Upper lobe of left lung (tissue), 4 donors: ENCODE measurements at regions not wholly inside any gene's neighbourhood (a gene's known extent, or its start where the extent isn't known, plus 50 kb on each side); places are given as distances from the start of the nearest gene placed in this dataset.

Source experiments
- EP300 ChIP-seq, 4 donors: sonication (generic); formaldehyde crosslinking; IDR thresholded peaks; one replicate each; pipeline ENCODE4 v1.5.1; 2017; ENCODE audit warnings: antibody characterized with exemption in 4 of 4, control low read depth in 2 of 4
- TF ChIP-seq, protein P1 (sequence below), 6 experiments: fragments of 450-650 bp in 4 of 6; fragments of 200-600 bp in 2 of 6; sonication (generic) in 2 of 6; IDR thresholded peaks; one replicate each; pipeline ENCODE4 v1.5.1; 2016 to 2019; ENCODE audit warnings: antibody characterized with exemption in 6 of 6

DNA sequence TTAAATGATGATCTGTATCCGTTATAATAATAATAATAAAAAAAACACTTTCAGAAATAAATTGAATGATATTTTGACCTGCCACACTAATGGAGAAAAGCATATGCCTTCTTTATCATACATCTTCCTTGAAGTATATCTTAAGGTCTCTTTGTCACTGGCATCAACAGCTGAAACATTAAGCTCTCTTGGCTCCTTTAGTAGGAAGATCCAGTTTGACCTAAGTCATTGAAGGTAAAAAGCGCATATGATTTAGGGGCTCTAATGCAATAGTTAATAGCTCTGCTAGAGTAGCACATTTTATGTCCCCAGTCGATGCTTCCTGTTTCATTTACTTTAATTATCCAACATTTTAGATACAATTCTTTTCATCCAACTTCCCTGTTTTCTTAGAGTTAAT, 1010.8 kb downstream of the STPG2 start:
- TF ChIP-seq, protein P1, sequence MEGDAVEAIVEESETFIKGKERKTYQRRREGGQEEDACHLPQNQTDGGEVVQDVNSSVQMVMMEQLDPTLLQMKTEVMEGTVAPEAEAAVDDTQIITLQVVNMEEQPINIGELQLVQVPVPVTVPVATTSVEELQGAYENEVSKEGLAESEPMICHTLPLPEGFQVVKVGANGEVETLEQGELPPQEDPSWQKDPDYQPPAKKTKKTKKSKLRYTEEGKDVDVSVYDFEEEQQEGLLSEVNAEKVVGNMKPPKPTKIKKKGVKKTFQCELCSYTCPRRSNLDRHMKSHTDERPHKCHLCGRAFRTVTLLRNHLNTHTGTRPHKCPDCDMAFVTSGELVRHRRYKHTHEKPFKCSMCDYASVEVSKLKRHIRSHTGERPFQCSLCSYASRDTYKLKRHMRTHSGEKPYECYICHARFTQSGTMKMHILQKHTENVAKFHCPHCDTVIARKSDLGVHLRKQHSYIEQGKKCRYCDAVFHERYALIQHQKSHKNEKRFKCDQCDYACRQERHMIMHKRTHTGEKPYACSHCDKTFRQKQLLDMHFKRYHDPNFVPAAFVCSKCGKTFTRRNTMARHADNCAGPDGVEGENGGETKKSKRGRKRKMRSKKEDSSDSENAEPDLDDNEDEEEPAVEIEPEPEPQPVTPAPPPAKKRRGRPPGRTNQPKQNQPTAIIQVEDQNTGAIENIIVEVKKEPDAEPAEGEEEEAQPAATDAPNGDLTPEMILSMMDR (IDR thresholded peaks at IDR 0.05), result no peak
- TF ChIP-seq EP300 (IDR thresholded peaks at IDR 0.05), result no peak
